ENCODE measurements at regions not wholly inside any gene's neighbourhood (a gene's known extent, or its start where the extent isn't known, plus 50 kb on each side); places are given as distances from the start of the nearest gene placed in this dataset.

DNA sequence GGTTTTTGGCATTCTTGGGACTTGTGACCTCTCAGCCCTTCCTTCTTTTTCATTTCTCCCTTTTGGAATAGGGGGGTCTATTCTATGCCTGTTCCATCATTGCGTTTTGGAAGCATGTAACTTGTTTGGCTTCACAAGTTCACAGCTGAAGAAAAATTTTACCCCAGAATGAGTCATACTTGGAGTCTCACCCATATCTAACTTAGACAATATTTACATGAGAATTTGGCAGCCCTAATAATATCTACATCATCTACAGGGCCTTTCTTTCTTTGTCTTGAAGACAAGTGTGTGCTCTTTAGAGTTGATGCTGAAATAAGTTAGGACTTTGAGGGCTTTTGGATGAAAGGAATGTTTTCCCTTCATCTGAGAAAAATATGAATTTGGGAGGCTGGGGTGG, 1312.9 kb upstream of the FLRT2 start:
- intact Hi-C loops (cut with DNase I, micrococcal nuclease) = no loop called here
- Histone ChIP-seq H3K36me3 (ENCODE audit: low read depth) (no peaks in the 10 kb centered on the region), H3K4me1 (ENCODE audit: low read depth) (no peaks in the 10 kb centered on the region), H3K4me3 (no peak overlapping the region), H3K9me3 (peaks cover 35% of the 10 kb centered on the region)
- no peak for ATAC-seq
- TF ChIP-seq, protein P1, sequence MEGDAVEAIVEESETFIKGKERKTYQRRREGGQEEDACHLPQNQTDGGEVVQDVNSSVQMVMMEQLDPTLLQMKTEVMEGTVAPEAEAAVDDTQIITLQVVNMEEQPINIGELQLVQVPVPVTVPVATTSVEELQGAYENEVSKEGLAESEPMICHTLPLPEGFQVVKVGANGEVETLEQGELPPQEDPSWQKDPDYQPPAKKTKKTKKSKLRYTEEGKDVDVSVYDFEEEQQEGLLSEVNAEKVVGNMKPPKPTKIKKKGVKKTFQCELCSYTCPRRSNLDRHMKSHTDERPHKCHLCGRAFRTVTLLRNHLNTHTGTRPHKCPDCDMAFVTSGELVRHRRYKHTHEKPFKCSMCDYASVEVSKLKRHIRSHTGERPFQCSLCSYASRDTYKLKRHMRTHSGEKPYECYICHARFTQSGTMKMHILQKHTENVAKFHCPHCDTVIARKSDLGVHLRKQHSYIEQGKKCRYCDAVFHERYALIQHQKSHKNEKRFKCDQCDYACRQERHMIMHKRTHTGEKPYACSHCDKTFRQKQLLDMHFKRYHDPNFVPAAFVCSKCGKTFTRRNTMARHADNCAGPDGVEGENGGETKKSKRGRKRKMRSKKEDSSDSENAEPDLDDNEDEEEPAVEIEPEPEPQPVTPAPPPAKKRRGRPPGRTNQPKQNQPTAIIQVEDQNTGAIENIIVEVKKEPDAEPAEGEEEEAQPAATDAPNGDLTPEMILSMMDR (IDR thresholded peaks at IDR 0.05) = no peak
- DNase-seq = no peak

DNA sequence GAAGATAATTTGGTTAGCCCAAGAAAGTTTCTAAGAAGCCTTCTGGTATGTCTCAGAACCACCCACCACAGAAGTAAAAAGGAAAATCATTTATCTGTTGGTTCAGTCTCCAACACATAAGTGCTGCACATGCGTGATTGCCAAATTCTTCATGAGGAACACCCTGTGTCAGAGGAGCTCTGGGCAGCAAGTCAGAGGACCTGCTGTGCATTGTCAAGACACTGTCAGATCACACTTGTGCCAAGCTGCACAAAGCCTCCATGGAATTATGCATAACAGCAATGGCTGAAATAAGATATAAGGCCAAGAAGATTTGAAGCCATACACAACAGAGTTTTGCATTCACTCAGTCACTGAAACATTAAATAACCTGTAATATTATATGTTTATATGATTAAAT, 1304.7 kb upstream of the FLRT2 start:
- TF ChIP-seq, protein P1 (IDR thresholded peaks at IDR 0.05) = no peak
- intact Hi-C loops (cut with DNase I, micrococcal nuclease) = no loop called here
- DNase-seq (peak in 1 of 3 donors; percentile 16), ATAC-seq (no peak)
- Histone ChIP-seq H3K4me1 (ENCODE audit: low read depth) (no peaks in the 10 kb centered on the region), H3K9me3 (peaks cover 10% of the 10 kb centered on the region), H3K4me3 (no peak overlapping the region), H3K36me3 (ENCODE audit: low read depth) (no peaks in the 10 kb centered on the region)

GRCh38 chr14:84228702-84229101, 1301.2 kb upstream of the FLRT2 start:
- DNase-seq = no peak
- H3K4me3 ChIP-seq = no peak overlapping the region
- ATAC-seq = no peak
- TF ChIP-seq, protein P1 (IDR thresholded peaks at IDR 0.05) = no peak
- no peaks in the 10 kb centered on the region for H3K4me1 ChIP-seq (ENCODE audit: low read depth)
- intact Hi-C loops (cut with DNase I, micrococcal nuclease) = no loop called here
- peaks cover 14% of the 10 kb centered on the region for H3K9me3 ChIP-seq
- no peaks in the 10 kb centered on the region for H3K36me3 ChIP-seq (ENCODE audit: low read depth)

- H3K9me3 ChIP-seq = peaks cover 21% of the 10 kb centered on the region
Measured at GRCh38 chr14:84234281-84234680, 1295.7 kb upstream of the FLRT2 start.

GRCh38 chr14:84236290-84236689, 1293.7 kb upstream of the FLRT2 start:
- no peak overlapping the region for H3K4me3 ChIP-seq
- no peaks in the 10 kb centered on the region for H3K4me1 ChIP-seq (ENCODE audit: low read depth)
- ATAC-seq (no peak), DNase-seq (no peak)
- intact Hi-C loops (cut with DNase I, micrococcal nuclease) = no loop called here
- H3K36me3 ChIP-seq (ENCODE audit: low read depth) = no peaks in the 10 kb centered on the region
- H3K9me3 ChIP-seq = peaks cover 31% of the 10 kb centered on the region
- TF ChIP-seq, protein P1 (IDR thresholded peaks at IDR 0.05) = no peak

More at GRCh38 chr14:84234281-84234680, 1295.7 kb upstream of the FLRT2 start:
- Histone ChIP-seq H3K4me1 (ENCODE audit: low read depth) (no peaks in the 10 kb centered on the region), H3K4me3 (no peak overlapping the region), H3K36me3 (ENCODE audit: low read depth) (no peaks in the 10 kb centered on the region)
- DNase-seq (no peak), ATAC-seq (no peak)
- intact Hi-C loops (cut with DNase I, micrococcal nuclease) = no loop called here
- TF ChIP-seq, protein P1 (IDR thresholded peaks at IDR 0.05) = no peak

DNA sequence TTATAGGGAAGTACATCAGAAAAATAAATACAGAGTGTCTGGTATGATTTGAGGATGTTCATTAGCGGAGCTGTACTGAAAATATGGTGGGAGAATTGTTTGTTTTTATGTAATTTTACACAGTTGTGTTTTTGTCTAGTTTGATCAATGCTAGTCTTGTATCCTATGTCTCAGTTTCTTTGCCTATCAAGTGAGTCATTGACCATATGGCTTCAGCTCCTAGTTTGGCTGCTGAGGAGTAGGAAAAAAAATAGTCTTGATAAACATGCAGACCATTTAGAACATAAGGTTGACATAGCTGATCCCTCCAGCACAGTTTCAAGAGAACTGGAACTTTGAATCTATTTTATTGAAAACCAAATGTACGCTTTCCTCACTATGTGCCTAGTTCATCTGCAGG, 1292.1 kb upstream of the FLRT2 start:
- H3K4me3 ChIP-seq = no peak overlapping the region
- ATAC-seq (no peak), DNase-seq (no peak)
- TF ChIP-seq, protein P1 (IDR thresholded peaks at IDR 0.05) = no peak
- no peaks in the 10 kb centered on the region for H3K36me3 ChIP-seq (ENCODE audit: low read depth)
- H3K9me3 ChIP-seq = peaks cover 33% of the 10 kb centered on the region
- intact Hi-C loops (cut with DNase I, micrococcal nuclease) = no loop called here
- no peaks in the 10 kb centered on the region for H3K4me1 ChIP-seq (ENCODE audit: low read depth)

Measured in mucosa of descending colon (tissue), 3 donors.